Fibroblast of lung (primary cell): ENCODE measurements at regions not wholly inside any gene's neighbourhood (a gene's known extent, or its start where the extent isn't known, plus 50 kb on each side); places are given as distances from the start of the nearest gene placed in this dataset.

Experiments used
- DNase-seq, 2 donors: peaks; one replicate each; pipeline versions ENCODE4 v3.0.0 to v3.0.0-alpha.2; 2010; ENCODE audit warnings: low read depth in 2 of 2
- H2AFZ ChIP-seq: 2 replicates; pipeline ENCODE4 v1.5.1; 2012; ENCODE audit warnings: low read length, control low read depth, inconsistent platforms
- H3K27ac ChIP-seq: 2 replicates; pipeline ENCODE4 v1.5.1; 2011; ENCODE audit warnings: low read length, control low read depth; ENCODE audit not compliant: insufficient read depth
- H3K27me3 ChIP-seq: 2 replicates; pipeline ENCODE4 v1.5.1; 2011; ENCODE audit warnings: mild to moderate bottlenecking, low read length; ENCODE audit not compliant: control insufficient read depth, insufficient read depth
- H3K36me3 ChIP-seq: 2 replicates; pipeline ENCODE4 v1.5.1; 2011; ENCODE audit warnings: low read length; ENCODE audit not compliant: control insufficient read depth, insufficient read depth
- H3K4me1 ChIP-seq: 2 replicates; pipeline ENCODE4 v1.5.1; 2011; ENCODE audit warnings: low read length; ENCODE audit not compliant: control insufficient read depth, insufficient read depth; ENCODE audit errors: extremely low read depth
- H3K4me2 ChIP-seq: 2 replicates; pipeline ENCODE4 v1.5.1; 2011; ENCODE audit warnings: low read length, control low read depth; ENCODE audit not compliant: insufficient read depth; ENCODE audit errors: extremely low read depth
- H3K4me3 ChIP-seq, 4 experiments: fragments of 200-600 bp in 1 of 4; sonication (generic) in 1 of 4; replicated peaks in 1 of 4; 2 replicates each; pipeline ENCODE4 v1.5.1; 2011 to 2016; ENCODE audit warnings: low read length in 4 of 4, low read depth in 3 of 4, mild to moderate bottlenecking in 3 of 4, control low read depth in 2 of 4, inconsistent platforms in 1 of 4, mixed read lengths in 1 of 4; ENCODE audit not compliant: insufficient read depth in 1 of 4; ENCODE audit errors: control extremely low read depth in 1 of 4
- H3K79me2 ChIP-seq: 2 replicates; pipeline ENCODE4 v1.5.1; 2012; ENCODE audit warnings: mild to moderate bottlenecking, low read length, inconsistent platforms; ENCODE audit not compliant: control insufficient read depth, insufficient read depth
- H3K9ac ChIP-seq: 2 replicates; pipeline ENCODE4 v1.5.1; 2011; ENCODE audit warnings: mild to moderate bottlenecking, low read length, control low read depth; ENCODE audit not compliant: insufficient read depth
- H3K9me3 ChIP-seq: 2 replicates; pipeline ENCODE4 v1.5.1; 2012; ENCODE audit warnings: low read depth, low read length; ENCODE audit not compliant: control insufficient read depth, insufficient read depth
- H4K20me1 ChIP-seq: 2 replicates; pipeline ENCODE4 v1.5.1; 2011; ENCODE audit warnings: low read length; ENCODE audit not compliant: control insufficient read depth, insufficient read depth; ENCODE audit errors: extremely low read depth
- EZH2 ChIP-seq: IDR thresholded peaks from 2 replicates; pipeline ENCODE4 v1.5.1; 2012; ENCODE audit warnings: low read length, control low read depth, mild to moderate bottlenecking; ENCODE audit errors: missing control alignments
- TF ChIP-seq, protein P1 (sequence below), 2 donors: IDR thresholded peaks in 1 of 2; conservative IDR thresholded peaks in 1 of 2; 1 replicate in 1 of 2; 2 replicates in 1 of 2; pipeline ENCODE4 v1.5.1; 2011 to 2012; ENCODE audit warnings: low read length in 2 of 2, control low read depth in 1 of 2, inconsistent platforms in 1 of 2, low read depth in 1 of 2, mild to moderate bottlenecking in 1 of 2

DNA sequence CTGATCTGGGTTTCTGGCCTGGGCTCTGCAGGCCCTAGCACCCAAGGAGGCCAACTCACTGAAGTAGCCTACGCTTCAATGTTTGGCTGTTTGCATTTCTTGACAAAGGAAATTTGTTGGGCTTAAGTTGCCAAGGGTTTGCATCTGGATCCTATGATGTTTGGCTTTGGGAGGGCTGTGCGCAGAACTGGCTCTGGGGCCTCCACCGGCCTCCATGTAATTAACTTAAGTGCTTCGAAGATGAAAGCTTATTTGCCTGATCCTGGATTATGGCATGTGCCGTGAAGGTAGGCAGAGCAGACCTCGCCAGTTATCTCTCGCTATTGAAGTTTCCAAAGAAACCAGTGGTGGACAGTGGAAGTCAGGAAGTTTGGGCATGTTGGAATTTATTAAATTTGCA, 124.3 kb upstream of the STX18 start:
- no peak overlapping the region for H3K9ac ChIP-seq
- no peak overlapping the region for H2AFZ ChIP-seq
- no peaks in the 10 kb centered on the region for H3K79me2 ChIP-seq
- H3K4me2 ChIP-seq, result no peak overlapping the region
- no peak overlapping the region for H3K4me3 ChIP-seq
- no peak for TF ChIP-seq EZH2
- TF ChIP-seq, protein P1, sequence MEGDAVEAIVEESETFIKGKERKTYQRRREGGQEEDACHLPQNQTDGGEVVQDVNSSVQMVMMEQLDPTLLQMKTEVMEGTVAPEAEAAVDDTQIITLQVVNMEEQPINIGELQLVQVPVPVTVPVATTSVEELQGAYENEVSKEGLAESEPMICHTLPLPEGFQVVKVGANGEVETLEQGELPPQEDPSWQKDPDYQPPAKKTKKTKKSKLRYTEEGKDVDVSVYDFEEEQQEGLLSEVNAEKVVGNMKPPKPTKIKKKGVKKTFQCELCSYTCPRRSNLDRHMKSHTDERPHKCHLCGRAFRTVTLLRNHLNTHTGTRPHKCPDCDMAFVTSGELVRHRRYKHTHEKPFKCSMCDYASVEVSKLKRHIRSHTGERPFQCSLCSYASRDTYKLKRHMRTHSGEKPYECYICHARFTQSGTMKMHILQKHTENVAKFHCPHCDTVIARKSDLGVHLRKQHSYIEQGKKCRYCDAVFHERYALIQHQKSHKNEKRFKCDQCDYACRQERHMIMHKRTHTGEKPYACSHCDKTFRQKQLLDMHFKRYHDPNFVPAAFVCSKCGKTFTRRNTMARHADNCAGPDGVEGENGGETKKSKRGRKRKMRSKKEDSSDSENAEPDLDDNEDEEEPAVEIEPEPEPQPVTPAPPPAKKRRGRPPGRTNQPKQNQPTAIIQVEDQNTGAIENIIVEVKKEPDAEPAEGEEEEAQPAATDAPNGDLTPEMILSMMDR (conservative IDR thresholded peaks at IDR 0.05 in 1 of 2, IDR thresholded peaks at IDR 0.05 in 1 of 2; ENCODE audit: low read depth in 1 of 2, low read length in 2 of 2), result no peak
- H4K20me1 ChIP-seq, result no peaks in the 10 kb centered on the region
- no peaks in the 10 kb centered on the region for H3K27me3 ChIP-seq
- H3K27ac ChIP-seq, result no peak overlapping the region
- no peak for DNase-seq
- H3K4me1 ChIP-seq, result no peaks in the 10 kb centered on the region
- no peaks in the 10 kb centered on the region for H3K36me3 ChIP-seq
- no peaks in the 10 kb centered on the region for H3K9me3 ChIP-seq

DNA sequence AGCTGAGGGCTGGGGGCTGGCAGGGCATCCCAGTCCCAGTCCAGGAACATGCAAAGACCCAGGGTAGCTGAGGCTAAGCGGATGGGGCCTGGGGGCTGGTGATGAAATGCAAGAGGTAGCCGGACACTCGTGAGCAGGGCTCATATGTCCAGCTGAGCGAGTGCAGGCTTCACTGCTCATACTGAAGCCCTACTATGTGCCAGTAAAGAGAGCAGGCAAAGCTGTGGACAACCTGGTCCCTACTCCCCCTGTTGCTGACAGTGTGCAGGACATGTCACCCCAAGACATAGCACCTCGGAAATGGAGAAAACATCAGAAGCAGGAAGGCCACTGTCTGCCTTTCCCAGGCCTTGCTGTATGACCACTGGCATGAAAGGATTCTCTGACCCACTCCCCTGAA, 122.4 kb upstream of the STX18 start:
- Histone ChIP-seq H3K27ac (no peak overlapping the region), H3K36me3 (no peaks in the 10 kb centered on the region), H3K4me2 (no peak overlapping the region), H3K4me3 (no peak overlapping the region), H3K4me1 (peaks cover 7% of the 10 kb centered on the region), H2AFZ (no peak overlapping the region), H4K20me1 (no peaks in the 10 kb centered on the region), H3K27me3 (no peaks in the 10 kb centered on the region), H3K9ac (no peak overlapping the region), H3K79me2 (no peaks in the 10 kb centered on the region), H3K9me3 (no peaks in the 10 kb centered on the region)
- no peak for DNase-seq
- TF ChIP-seq EZH2, result no peak
- TF ChIP-seq, protein P1 (conservative IDR thresholded peaks at IDR 0.05 in 1 of 2, IDR thresholded peaks at IDR 0.05 in 1 of 2; ENCODE audit: low read depth in 1 of 2, low read length in 2 of 2), result no peak

DNA sequence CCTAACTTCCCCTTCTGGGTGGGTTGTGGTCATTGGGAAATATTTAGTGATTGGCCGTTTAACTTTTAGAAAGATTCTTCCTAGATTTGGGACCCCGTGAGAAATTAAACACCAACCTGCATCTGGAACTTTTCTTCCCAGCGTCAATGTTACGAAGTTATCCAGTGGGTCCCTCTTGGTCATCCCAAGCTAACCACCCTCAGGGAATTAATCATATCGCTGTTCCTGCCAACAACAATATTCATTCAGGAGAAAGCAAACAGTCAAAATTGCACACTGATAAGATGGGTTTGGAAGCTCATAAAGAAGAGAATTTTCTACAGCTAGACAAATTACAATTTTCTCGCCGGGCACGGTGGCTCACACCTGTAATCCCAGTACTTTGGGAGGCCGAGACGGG, 121.2 kb upstream of the STX18 start:
- no peak overlapping the region for H3K27ac ChIP-seq
- H2AFZ ChIP-seq, result no peak overlapping the region
- no peak overlapping the region for H3K9ac ChIP-seq
- no peaks in the 10 kb centered on the region for H3K36me3 ChIP-seq
- no peak for TF ChIP-seq EZH2
- TF ChIP-seq, protein P1 (conservative IDR thresholded peaks at IDR 0.05 in 1 of 2, IDR thresholded peaks at IDR 0.05 in 1 of 2; ENCODE audit: low read depth in 1 of 2, low read length in 2 of 2), result no peak
- H4K20me1 ChIP-seq, result no peaks in the 10 kb centered on the region
- H3K27me3 ChIP-seq, result no peaks in the 10 kb centered on the region
- no peaks in the 10 kb centered on the region for H3K79me2 ChIP-seq
- H3K9me3 ChIP-seq, result no peaks in the 10 kb centered on the region
- H3K4me2 ChIP-seq, result no peak overlapping the region
- H3K4me3 ChIP-seq, result no peak overlapping the region
- H3K4me1 ChIP-seq, result peaks cover 8% of the 10 kb centered on the region
- peak; percentile 33 to 88 for DNase-seq
